ENCODE measurements at regions not wholly inside any gene's neighbourhood (a gene's known extent, or its start where the extent isn't known, plus 50 kb on each side); places are given as distances from the start of the nearest gene placed in this dataset.

DNA sequence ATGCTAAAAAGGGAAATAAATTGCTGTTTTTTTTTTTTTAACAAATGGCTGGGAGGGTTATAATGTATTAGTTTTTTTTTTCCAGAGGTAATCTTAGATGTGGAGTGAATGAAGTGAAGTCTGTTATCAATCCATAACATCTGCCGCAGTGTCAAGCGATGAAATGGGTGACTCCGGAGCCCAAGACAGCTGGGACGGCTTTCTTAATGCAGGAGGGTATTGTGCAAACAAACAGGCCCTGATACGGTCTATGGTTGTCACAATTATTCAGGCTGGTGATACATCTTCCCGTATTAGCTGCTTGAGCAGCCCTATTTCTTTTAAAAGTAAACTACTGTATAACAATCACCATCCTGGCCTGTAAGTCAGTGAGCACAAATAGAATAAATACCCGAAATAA is 1231.2 kb downstream of the GATA3 start:
- no peaks in the 10 kb centered on the region for H3K27me3 ChIP-seq (ENCODE audit: insufficient read depth, insufficient read length)
- DNase-seq (ENCODE audit: low read depth, low spot score), result no peak
- H3K36me3 ChIP-seq (ENCODE audit: insufficient read depth, insufficient read length, low read length), result no peaks in the 10 kb centered on the region
- H3K4me1 ChIP-seq (ENCODE audit: insufficient read depth, insufficient read length), result no peaks in the 10 kb centered on the region
- H3K9me3 ChIP-seq (ENCODE audit: insufficient read depth, low read length), result no peaks in the 10 kb centered on the region
- H3K4me3 ChIP-seq (ENCODE audit: insufficient read length, low read depth), result no peak overlapping the region
- H3K9ac ChIP-seq (ENCODE audit: insufficient read length, low read depth), result no peak overlapping the region
- TF ChIP-seq YY1 (IDR thresholded peaks at IDR 0.05; ENCODE audit: insufficient read depth, insufficient read length) (no peak), SUZ12 (IDR thresholded peaks at IDR 0.05; ENCODE audit: extremely low read depth, insufficient read depth, insufficient read length) (no peak), ZNF274 (IDR thresholded peaks at IDR 0.05; ENCODE audit: low read depth, low read length) (no peak)

DNA sequence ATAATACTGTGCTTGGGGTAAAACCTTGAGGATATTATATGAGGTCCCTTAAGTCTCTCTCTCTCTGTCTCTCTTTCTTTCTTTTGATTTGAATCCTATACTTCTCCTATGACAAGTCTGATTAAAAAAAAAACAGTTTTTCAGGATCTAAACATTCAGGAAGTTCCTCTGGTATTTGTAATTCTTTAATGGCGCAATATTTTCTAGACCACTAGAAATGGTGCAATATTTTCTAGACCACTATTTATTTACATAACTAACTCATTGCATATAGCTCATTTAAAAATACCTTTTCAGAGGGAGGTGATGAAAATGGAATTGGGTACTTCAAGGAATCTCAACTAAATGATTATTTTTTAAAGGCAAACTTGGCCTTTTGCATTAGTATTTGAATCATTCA is 1235.3 kb downstream of the GATA3 start:
- H3K9me3 ChIP-seq (ENCODE audit: insufficient read depth, low read length), result no peaks in the 10 kb centered on the region
- DNase-seq (ENCODE audit: low read depth, low spot score), result no peak
- no peak for TF ChIP-seq YY1 (IDR thresholded peaks at IDR 0.05; ENCODE audit: insufficient read depth, insufficient read length)
- no peak for TF ChIP-seq SUZ12 (IDR thresholded peaks at IDR 0.05; ENCODE audit: extremely low read depth, insufficient read depth, insufficient read length)
- no peak for TF ChIP-seq ZNF274 (IDR thresholded peaks at IDR 0.05; ENCODE audit: low read depth, low read length)
- H3K36me3 ChIP-seq (ENCODE audit: insufficient read depth, insufficient read length, low read length), result no peaks in the 10 kb centered on the region
- H3K4me3 ChIP-seq (ENCODE audit: insufficient read length, low read depth), result no peak overlapping the region
- no peaks in the 10 kb centered on the region for H3K27me3 ChIP-seq (ENCODE audit: insufficient read depth, insufficient read length)
- H3K9ac ChIP-seq (ENCODE audit: insufficient read length, low read depth), result no peak overlapping the region
- no peaks in the 10 kb centered on the region for H3K4me1 ChIP-seq (ENCODE audit: insufficient read depth, insufficient read length)

DNA sequence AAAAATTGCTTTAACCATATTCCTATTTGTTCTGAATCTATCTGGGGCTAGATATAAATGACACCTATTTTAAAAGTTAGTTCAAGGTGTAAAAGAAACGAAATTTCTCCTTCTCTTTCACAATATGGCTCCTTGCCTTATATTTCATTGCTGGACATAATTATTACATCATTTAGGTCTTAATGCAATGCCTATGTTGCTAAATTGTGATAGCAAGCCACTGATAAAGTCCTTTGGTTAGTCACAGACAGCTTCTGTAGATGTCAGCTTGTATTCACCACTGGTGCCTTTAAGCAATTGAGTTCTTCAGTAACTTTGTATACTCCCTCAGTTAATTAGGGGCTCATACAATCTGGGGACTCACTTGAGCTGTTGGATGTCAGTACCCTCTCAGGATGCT is 1236.6 kb downstream of the GATA3 start:
- TF ChIP-seq YY1 (IDR thresholded peaks at IDR 0.05; ENCODE audit: insufficient read depth, insufficient read length) (no peak), SUZ12 (IDR thresholded peaks at IDR 0.05; ENCODE audit: extremely low read depth, insufficient read depth, insufficient read length) (no peak), ZNF274 (IDR thresholded peaks at IDR 0.05; ENCODE audit: low read depth, low read length) (no peak)
- no peak for DNase-seq (ENCODE audit: low read depth, low spot score)
- Histone ChIP-seq H3K36me3 (ENCODE audit: insufficient read depth, insufficient read length, low read length) (no peaks in the 10 kb centered on the region), H3K4me3 (ENCODE audit: insufficient read length, low read depth) (no peak overlapping the region), H3K27me3 (ENCODE audit: insufficient read depth, insufficient read length) (no peaks in the 10 kb centered on the region), H3K4me1 (ENCODE audit: insufficient read depth, insufficient read length) (no peaks in the 10 kb centered on the region), H3K9ac (ENCODE audit: insufficient read length, low read depth) (no peak overlapping the region), H3K9me3 (ENCODE audit: insufficient read depth, low read length) (no peaks in the 10 kb centered on the region)

DNA sequence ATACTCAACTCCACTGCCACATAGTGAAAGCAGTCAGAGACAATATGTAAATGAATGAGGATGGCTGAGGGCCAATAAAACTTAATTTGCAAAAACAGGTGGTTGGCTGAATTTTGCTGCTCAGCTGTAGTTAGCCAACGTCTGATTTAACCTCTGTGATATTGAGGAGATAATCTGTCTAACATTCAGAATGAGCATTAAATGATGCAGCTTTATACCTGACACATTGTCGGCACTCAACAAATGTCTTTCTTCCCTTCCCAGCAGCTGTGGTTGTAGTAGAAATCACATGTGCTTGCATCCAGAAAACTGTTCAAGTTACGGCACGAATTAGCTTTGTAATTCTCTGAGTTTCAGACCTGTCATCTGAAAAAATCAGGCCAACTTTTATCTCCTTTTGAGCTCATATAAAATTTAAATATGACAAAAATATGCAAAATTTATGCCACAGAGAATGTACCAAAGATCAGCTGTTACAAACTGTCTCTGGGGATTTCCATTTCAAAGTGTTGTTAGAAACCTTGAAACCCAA is 1239.7 kb downstream of the GATA3 start:
- no peak overlapping the region for H3K9ac ChIP-seq (ENCODE audit: insufficient read length, low read depth)
- H3K4me1 ChIP-seq (ENCODE audit: insufficient read depth, insufficient read length), result no peaks in the 10 kb centered on the region
- TF ChIP-seq SUZ12 (IDR thresholded peaks at IDR 0.05; ENCODE audit: extremely low read depth, insufficient read depth, insufficient read length) (no peak), YY1 (IDR thresholded peaks at IDR 0.05; ENCODE audit: insufficient read depth, insufficient read length) (no peak), ZNF274 (IDR thresholded peaks at IDR 0.05; ENCODE audit: low read depth, low read length) (no peak)
- H3K36me3 ChIP-seq (ENCODE audit: insufficient read depth, insufficient read length, low read length), result no peaks in the 10 kb centered on the region
- DNase-seq (ENCODE audit: low read depth, low spot score), result no peak
- H3K9me3 ChIP-seq (ENCODE audit: insufficient read depth, low read length), result no peaks in the 10 kb centered on the region
- H3K4me3 ChIP-seq (ENCODE audit: insufficient read length, low read depth), result no peak overlapping the region
- no peaks in the 10 kb centered on the region for H3K27me3 ChIP-seq (ENCODE audit: insufficient read depth, insufficient read length)

DNA sequence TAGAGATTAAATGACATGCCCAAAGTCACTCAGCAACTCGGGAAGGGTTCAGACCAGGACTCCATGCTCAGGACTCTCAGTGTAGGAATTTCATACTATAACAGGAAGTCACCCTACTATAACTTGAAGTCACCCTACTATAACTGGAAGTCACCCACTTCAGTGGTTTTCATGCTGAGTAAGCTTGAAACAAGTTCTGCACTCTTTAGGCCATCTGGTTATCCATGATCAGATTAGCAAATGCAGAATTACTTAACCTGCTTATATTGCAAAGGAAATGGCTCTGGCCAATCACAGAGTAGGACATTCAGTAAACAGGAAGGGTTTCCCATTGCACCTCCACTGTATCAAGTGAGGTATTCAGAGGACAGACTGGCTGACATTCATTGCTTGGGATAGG is 1240.4 kb downstream of the GATA3 start:
- H3K4me1 ChIP-seq (ENCODE audit: insufficient read depth, insufficient read length), result no peaks in the 10 kb centered on the region
- H3K9me3 ChIP-seq (ENCODE audit: insufficient read depth, low read length), result no peaks in the 10 kb centered on the region
- H3K27me3 ChIP-seq (ENCODE audit: insufficient read depth, insufficient read length), result no peaks in the 10 kb centered on the region
- H3K36me3 ChIP-seq (ENCODE audit: insufficient read depth, insufficient read length, low read length), result no peaks in the 10 kb centered on the region
- TF ChIP-seq YY1 (IDR thresholded peaks at IDR 0.05; ENCODE audit: insufficient read depth, insufficient read length), result no peak
- TF ChIP-seq SUZ12 (IDR thresholded peaks at IDR 0.05; ENCODE audit: extremely low read depth, insufficient read depth, insufficient read length), result no peak
- TF ChIP-seq ZNF274 (IDR thresholded peaks at IDR 0.05; ENCODE audit: low read depth, low read length), result no peak
- no peak for DNase-seq (ENCODE audit: low read depth, low spot score)
- no peak overlapping the region for H3K9ac ChIP-seq (ENCODE audit: insufficient read length, low read depth)
- H3K4me3 ChIP-seq (ENCODE audit: insufficient read length, low read depth), result no peak overlapping the region

DNA sequence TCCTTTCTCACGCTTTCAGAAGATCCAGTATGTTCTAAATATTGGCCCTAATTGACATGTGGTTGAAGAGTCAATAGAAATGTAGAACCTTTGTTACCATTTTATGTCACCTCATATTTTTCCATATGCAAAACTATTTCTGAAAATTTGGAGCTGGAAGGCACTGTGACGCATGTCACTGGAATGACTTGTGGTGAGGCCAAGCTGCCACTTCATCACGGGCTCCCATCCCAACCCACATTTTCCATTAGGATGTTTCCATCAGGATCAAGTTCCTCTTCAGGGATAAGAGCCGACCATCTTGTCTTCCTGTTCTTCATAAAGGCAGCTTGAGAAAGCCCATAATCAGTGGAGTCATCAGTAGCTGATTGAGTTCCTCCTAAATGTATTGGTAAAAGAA is 1241.7 kb downstream of the GATA3 start:
- Histone ChIP-seq H3K9me3 (ENCODE audit: insufficient read depth, low read length) (no peaks in the 10 kb centered on the region), H3K4me3 (ENCODE audit: insufficient read length, low read depth) (no peak overlapping the region), H3K36me3 (ENCODE audit: insufficient read depth, insufficient read length, low read length) (no peaks in the 10 kb centered on the region), H3K27me3 (ENCODE audit: insufficient read depth, insufficient read length) (no peaks in the 10 kb centered on the region), H3K4me1 (ENCODE audit: insufficient read depth, insufficient read length) (no peaks in the 10 kb centered on the region), H3K9ac (ENCODE audit: insufficient read length, low read depth) (no peak overlapping the region)
- no peak for DNase-seq (ENCODE audit: low read depth, low spot score)
- no peak for TF ChIP-seq SUZ12 (IDR thresholded peaks at IDR 0.05; ENCODE audit: extremely low read depth, insufficient read depth, insufficient read length)
- TF ChIP-seq ZNF274 (IDR thresholded peaks at IDR 0.05; ENCODE audit: low read depth, low read length), result no peak
- no peak for TF ChIP-seq YY1 (IDR thresholded peaks at IDR 0.05; ENCODE audit: insufficient read depth, insufficient read length)

DNA sequence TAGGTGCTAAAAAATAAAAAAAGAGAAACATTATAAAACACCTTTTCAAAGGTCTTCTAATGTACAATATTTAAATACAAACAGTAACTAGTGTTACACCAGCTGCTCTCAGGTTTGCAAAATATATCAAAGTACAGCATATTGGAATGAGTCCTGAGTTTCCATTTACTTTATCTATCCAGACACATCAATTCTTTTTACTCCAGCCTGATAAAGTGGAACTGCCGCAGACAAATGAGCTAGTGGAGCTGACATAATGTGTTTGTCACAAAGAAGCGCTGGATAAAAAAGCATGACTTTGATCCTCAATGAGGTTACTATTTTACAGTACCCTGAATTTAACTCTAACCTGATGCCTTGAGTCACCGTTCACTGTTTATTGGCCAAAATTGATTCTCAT is 1243.1 kb downstream of the GATA3 start:
- no peaks in the 10 kb centered on the region for H3K36me3 ChIP-seq (ENCODE audit: insufficient read depth, insufficient read length, low read length)
- no peak overlapping the region for H3K4me3 ChIP-seq (ENCODE audit: insufficient read length, low read depth)
- H3K4me1 ChIP-seq (ENCODE audit: insufficient read depth, insufficient read length), result no peaks in the 10 kb centered on the region
- no peaks in the 10 kb centered on the region for H3K27me3 ChIP-seq (ENCODE audit: insufficient read depth, insufficient read length)
- no peak for DNase-seq (ENCODE audit: low read depth, low spot score)
- TF ChIP-seq YY1 (IDR thresholded peaks at IDR 0.05; ENCODE audit: insufficient read depth, insufficient read length) (no peak), SUZ12 (IDR thresholded peaks at IDR 0.05; ENCODE audit: extremely low read depth, insufficient read depth, insufficient read length) (no peak), ZNF274 (IDR thresholded peaks at IDR 0.05; ENCODE audit: low read depth, low read length) (no peak)
- H3K9me3 ChIP-seq (ENCODE audit: insufficient read depth, low read length), result no peaks in the 10 kb centered on the region
- H3K9ac ChIP-seq (ENCODE audit: insufficient read length, low read depth), result no peak overlapping the region
